ENCODE measurements at regions not wholly inside any gene's neighbourhood (a gene's known extent, or its start where the extent isn't known, plus 50 kb on each side); places are given as distances from the start of the nearest gene placed in this dataset.

DNA sequence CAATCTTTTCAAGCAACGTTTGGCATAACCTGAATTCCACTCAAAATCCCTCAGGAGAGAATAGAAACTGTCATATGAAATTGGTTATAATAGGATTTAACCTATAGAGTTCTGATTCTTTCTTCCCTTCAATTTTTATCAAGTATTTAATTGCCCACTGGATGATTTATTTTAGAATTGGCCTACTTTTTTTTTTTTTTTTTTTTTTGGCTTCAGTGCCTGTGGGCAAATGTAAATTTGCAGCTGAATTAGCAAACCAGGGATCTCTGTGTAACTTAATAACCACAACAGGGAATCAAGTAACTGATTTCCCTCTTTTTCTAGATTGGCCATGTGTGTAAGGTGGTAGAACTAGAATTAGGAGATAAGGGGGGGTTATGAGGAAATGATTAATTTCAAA, 157.0 kb downstream of the SOX4 start:
- TF ChIP-seq EZH2phosphoT487 (IDR thresholded peaks at IDR 0.05; ENCODE audit: low read length) (no peak), EZH2 (optimal IDR thresholded peaks at IDR 0.05; ENCODE audit: low read depth, low read length) (no peak)
- TF ChIP-seq, protein P1, sequence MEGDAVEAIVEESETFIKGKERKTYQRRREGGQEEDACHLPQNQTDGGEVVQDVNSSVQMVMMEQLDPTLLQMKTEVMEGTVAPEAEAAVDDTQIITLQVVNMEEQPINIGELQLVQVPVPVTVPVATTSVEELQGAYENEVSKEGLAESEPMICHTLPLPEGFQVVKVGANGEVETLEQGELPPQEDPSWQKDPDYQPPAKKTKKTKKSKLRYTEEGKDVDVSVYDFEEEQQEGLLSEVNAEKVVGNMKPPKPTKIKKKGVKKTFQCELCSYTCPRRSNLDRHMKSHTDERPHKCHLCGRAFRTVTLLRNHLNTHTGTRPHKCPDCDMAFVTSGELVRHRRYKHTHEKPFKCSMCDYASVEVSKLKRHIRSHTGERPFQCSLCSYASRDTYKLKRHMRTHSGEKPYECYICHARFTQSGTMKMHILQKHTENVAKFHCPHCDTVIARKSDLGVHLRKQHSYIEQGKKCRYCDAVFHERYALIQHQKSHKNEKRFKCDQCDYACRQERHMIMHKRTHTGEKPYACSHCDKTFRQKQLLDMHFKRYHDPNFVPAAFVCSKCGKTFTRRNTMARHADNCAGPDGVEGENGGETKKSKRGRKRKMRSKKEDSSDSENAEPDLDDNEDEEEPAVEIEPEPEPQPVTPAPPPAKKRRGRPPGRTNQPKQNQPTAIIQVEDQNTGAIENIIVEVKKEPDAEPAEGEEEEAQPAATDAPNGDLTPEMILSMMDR (IDR thresholded peaks at IDR 0.05; ENCODE audit: low read length): no peak

All from MM.1S (cell line).